Peyer's patch (tissue), 4 donors: ENCODE measurements at regions not wholly inside any gene's neighbourhood (a gene's known extent, or its start where the extent isn't known, plus 50 kb on each side); places are given as distances from the start of the nearest gene placed in this dataset.
A peak's percentile ranks its signal among the peaks of the same experiment; 100 is the strongest.

Experiments used
- DNase-seq, 3 donors: peaks; one replicate each; pipeline ENCODE4 v3.0.0-alpha.2; 2017 to 2019
- H3K27ac ChIP-seq, 4 donors: fragments of 200-600 bp; sonication (generic); one replicate each; pipeline ENCODE4 v1.5.1; 2016 to 2019
- H3K27me3 ChIP-seq, 2 donors: fragments of 200-600 bp; sonication (generic); one replicate each; pipeline ENCODE4 v1.5.1; 2019
- H3K36me3 ChIP-seq, 3 donors: fragments of 200-600 bp; sonication (generic); one replicate each; pipeline ENCODE4 v1.5.1; 2016 to 2019
- H3K4me1 ChIP-seq, 4 donors: fragments of 200-600 bp; sonication (generic); one replicate each; pipeline ENCODE4 v1.5.1; 2016 to 2019
- H3K4me3 ChIP-seq, 4 donors: fragments of 200-600 bp; sonication (generic); 1 replicate in 3 of 4; 2 replicates in 1 of 4; pipeline ENCODE4 v1.5.1; 2016 to 2019; ENCODE audit warnings: mild to moderate bottlenecking in 1 of 4
- H3K9me3 ChIP-seq, 4 donors: fragments of 200-600 bp; sonication (generic); one replicate each; pipeline ENCODE4 v1.5.1; 2016 to 2019; ENCODE audit warnings: mild to moderate bottlenecking in 1 of 4
- POLR2A ChIP-seq, 2 donors: fragments of 450-650 bp; IDR thresholded peaks; one replicate each; pipeline ENCODE4 v1.5.1; 2017; ENCODE audit warnings: antibody characterized with exemption in 2 of 2, mild to moderate bottlenecking in 2 of 2, moderate library complexity in 2 of 2
- TF ChIP-seq, protein P1 (sequence below), 6 experiments: fragments of 450-650 bp in 4 of 6; fragments of 200-600 bp in 2 of 6; sonication (generic) in 1 of 6; IDR thresholded peaks; one replicate each; pipeline ENCODE4 v1.5.1; 2017 to 2019; ENCODE audit warnings: antibody characterized with exemption in 6 of 6, mild to moderate bottlenecking in 3 of 6, moderate library complexity in 1 of 6

DNA sequence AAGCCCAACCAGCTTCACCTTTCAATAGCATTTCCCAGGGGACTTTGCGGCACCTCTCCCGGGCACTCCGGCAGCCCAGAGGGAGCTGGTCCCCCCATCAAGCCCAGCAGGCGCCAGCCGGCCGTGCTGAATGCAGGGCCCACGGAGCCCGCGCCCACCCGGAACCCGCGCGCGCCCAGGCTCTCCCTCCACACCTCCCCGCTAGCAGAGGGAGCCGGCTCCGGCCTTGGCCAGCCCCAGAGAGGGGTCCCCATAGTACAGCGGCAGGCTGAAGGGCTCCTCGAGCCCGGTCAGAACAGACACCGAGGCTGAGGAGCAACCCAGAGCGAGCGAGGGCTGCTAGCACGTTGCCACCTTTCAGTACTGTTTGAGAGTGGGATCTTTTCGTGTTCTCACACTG, 300.8 kb downstream of the DSEL start:
- no peaks in the 10 kb centered on the region for H3K27me3 ChIP-seq
- no peaks in the 10 kb centered on the region for H3K4me1 ChIP-seq
- H3K9me3 ChIP-seq: no peaks in the 10 kb centered on the region
- no peak overlapping the region for H3K27ac ChIP-seq
- H3K4me3 ChIP-seq: no peak overlapping the region
- DNase-seq: no peak
- no peaks in the 10 kb centered on the region for H3K36me3 ChIP-seq
- TF ChIP-seq, protein P1, sequence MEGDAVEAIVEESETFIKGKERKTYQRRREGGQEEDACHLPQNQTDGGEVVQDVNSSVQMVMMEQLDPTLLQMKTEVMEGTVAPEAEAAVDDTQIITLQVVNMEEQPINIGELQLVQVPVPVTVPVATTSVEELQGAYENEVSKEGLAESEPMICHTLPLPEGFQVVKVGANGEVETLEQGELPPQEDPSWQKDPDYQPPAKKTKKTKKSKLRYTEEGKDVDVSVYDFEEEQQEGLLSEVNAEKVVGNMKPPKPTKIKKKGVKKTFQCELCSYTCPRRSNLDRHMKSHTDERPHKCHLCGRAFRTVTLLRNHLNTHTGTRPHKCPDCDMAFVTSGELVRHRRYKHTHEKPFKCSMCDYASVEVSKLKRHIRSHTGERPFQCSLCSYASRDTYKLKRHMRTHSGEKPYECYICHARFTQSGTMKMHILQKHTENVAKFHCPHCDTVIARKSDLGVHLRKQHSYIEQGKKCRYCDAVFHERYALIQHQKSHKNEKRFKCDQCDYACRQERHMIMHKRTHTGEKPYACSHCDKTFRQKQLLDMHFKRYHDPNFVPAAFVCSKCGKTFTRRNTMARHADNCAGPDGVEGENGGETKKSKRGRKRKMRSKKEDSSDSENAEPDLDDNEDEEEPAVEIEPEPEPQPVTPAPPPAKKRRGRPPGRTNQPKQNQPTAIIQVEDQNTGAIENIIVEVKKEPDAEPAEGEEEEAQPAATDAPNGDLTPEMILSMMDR (IDR thresholded peaks at IDR 0.05): no peak
- no peak for TF ChIP-seq POLR2A (IDR thresholded peaks at IDR 0.05)

DNA sequence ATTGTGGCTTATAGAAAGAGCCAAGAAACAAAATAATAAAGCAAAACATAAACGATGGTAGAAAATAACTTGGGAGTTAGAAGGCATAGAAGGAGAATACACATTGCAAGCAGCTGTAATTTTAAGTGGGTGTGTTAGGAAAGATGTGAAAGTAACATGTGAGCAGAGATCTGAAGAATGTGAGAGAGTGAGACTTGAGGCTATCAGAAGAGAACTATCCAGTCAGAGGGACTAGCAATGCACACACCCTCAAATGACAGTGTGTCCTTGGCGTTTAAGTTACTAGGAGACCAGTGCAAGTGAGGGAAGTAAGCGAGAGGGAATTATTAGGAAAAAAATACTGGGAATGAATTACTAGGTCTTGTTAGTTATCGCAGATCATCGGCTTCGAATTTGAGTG, 304.9 kb downstream of the DSEL start:
- no peaks in the 10 kb centered on the region for H3K27me3 ChIP-seq
- no peak overlapping the region for H3K4me3 ChIP-seq
- no peak overlapping the region for H3K27ac ChIP-seq
- no peak for TF ChIP-seq POLR2A (IDR thresholded peaks at IDR 0.05)
- TF ChIP-seq, protein P1 (IDR thresholded peaks at IDR 0.05): no peak
- H3K4me1 ChIP-seq: no peaks in the 10 kb centered on the region
- no peaks in the 10 kb centered on the region for H3K9me3 ChIP-seq
- no peak for DNase-seq
- no peaks in the 10 kb centered on the region for H3K36me3 ChIP-seq

DNA sequence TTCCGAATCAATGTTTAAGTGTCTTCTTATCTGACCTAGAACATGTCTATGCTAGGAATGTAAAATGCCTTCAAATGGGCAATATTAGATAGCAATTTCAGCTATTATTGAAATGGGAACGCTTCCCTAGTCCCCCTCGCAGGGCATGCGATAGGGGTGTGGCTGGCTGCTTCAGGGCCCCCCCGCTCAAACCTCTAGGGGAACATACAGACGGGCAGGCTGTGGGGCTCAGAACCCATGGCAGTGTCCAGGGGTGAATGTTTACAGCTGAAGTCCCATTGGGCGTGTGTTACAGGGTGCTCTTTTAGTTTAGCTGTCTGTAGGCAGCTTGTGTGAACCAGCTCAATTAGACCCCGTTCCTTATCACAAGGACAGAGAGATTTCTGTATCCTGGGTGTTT, 315.9 kb downstream of the DSEL start:
- no peaks in the 10 kb centered on the region for H3K36me3 ChIP-seq
- H3K4me3 ChIP-seq: no peak overlapping the region
- H3K27me3 ChIP-seq: no peaks in the 10 kb centered on the region
- TF ChIP-seq, protein P1 (IDR thresholded peaks at IDR 0.05): no peak
- TF ChIP-seq POLR2A (IDR thresholded peaks at IDR 0.05): no peak
- H3K27ac ChIP-seq: no peak overlapping the region
- H3K4me1 ChIP-seq: no peaks in the 10 kb centered on the region
- no peaks in the 10 kb centered on the region for H3K9me3 ChIP-seq
- no peak for DNase-seq

DNA sequence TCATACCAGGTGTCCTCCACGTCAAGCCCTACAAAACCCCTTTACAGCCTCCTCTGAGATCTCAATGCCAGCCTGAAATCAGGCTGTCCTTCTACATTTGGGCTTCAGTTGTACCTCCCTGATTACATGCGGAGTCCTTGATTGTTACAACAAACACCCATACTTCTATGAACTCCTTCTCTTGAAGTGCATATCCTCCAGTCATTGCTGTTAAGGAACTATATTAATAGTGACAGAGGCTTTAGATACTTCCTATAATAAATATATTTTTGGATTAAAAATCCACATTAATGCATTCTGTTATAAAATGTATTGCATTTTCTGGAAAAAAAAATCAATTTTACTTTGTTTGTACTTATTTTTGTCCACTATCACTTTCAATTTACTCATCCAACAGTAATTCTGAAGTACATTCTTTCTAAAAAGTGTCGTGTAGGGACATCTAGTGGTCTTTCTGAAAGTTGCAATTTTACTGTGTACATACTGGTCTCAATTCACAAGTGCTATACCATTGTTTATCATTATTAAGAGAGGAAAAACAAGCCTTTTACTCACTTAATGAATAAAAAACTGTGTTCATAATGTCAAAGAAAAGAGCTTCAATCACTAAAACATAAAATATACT, 316.4 kb downstream of the DSEL start:
- DNase-seq: no peak
- no peaks in the 10 kb centered on the region for H3K27me3 ChIP-seq
- H3K27ac ChIP-seq: no peak overlapping the region
- no peak for TF ChIP-seq POLR2A (IDR thresholded peaks at IDR 0.05)
- TF ChIP-seq, protein P1 (IDR thresholded peaks at IDR 0.05): peak in 4 of 6 experiments; percentile 49 to 70 (median 54)
- no peaks in the 10 kb centered on the region for H3K36me3 ChIP-seq
- H3K9me3 ChIP-seq: no peaks in the 10 kb centered on the region
- H3K4me3 ChIP-seq: no peak overlapping the region
- no peaks in the 10 kb centered on the region for H3K4me1 ChIP-seq

DNA sequence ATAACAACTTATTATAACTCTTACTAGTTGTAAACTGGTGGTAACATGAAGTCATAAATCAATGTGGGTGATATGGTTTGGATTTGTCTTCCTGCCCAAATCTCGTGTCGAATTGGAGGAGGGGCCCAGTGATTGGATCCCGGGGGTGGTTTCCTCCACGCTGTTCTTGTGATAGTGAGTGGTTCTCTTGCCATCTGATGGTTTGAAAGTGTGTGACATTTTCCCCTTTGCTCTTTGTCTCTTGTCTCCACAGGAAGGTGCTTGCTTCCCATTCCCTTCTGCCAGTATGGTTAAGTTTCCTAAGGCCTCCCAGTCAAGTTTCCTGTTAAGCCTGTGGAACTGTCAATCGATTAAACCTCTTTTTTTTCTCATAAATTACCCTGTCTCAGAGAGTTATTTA, 321.6 kb downstream of the DSEL start:
- Histone ChIP-seq H3K36me3 (no peaks in the 10 kb centered on the region), H3K27ac (no peak overlapping the region), H3K4me1 (no peaks in the 10 kb centered on the region), H3K9me3 (no peaks in the 10 kb centered on the region), H3K27me3 (no peaks in the 10 kb centered on the region), H3K4me3 (no peak overlapping the region)
- DNase-seq: no peak
- TF ChIP-seq POLR2A (IDR thresholded peaks at IDR 0.05): no peak
- TF ChIP-seq, protein P1 (IDR thresholded peaks at IDR 0.05): no peak

DNA sequence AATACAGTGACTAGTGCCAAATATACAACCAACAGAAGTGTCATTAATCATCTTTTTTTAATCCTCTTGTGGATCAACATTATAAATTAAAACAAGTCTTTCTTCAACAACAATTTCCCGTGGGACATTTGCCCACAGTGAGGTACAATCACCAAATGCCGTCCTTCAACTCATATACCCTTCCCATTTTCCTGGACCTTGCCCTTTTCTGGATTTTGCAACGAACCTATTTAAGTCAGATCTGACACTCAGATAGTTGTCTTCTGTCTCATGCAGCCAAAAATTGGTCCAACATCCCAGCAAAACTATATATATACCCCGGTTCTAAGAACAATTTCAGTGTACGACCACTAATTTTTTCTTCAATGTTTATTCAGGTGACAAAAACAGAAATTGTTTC, 324.0 kb downstream of the DSEL start:
- no peak overlapping the region for H3K27ac ChIP-seq
- no peak for DNase-seq
- H3K36me3 ChIP-seq: no peaks in the 10 kb centered on the region
- TF ChIP-seq, protein P1 (IDR thresholded peaks at IDR 0.05): no peak
- TF ChIP-seq POLR2A (IDR thresholded peaks at IDR 0.05): no peak
- H3K27me3 ChIP-seq: no peaks in the 10 kb centered on the region
- H3K9me3 ChIP-seq: no peaks in the 10 kb centered on the region
- H3K4me3 ChIP-seq: no peak overlapping the region
- no peaks in the 10 kb centered on the region for H3K4me1 ChIP-seq
